Colonic mucosa (tissue), 4 donors: ENCODE measurements at regions not wholly inside any gene's neighbourhood (a gene's known extent, or its start where the extent isn't known, plus 50 kb on each side); places are given as distances from the start of the nearest gene placed in this dataset.
"Not testable (repeated sequence)": the region's sequence is repeated elsewhere in the genome, so short reads cannot be mapped to it uniquely, and the experiment has no call there.

Experiments used
- DNase-seq: peaks from one replicate; pipeline ENCODE4 v3.0.0-alpha.2; 2020
- H3K27ac ChIP-seq: fragments of 200-600 bp; one replicate; pipeline ENCODE4 v1.8.0; 2021
- H3K27me3 ChIP-seq: fragments of 200-600 bp; one replicate; pipeline ENCODE4 v1.8.0; 2021
- H3K36me3 ChIP-seq: fragments of 200-600 bp; one replicate; pipeline ENCODE4 v1.8.0; 2021
- H3K4me1 ChIP-seq: fragments of 200-600 bp; one replicate; pipeline ENCODE4 v1.8.0; 2021; ENCODE audit warnings: mild to moderate bottlenecking
- H3K4me3 ChIP-seq: fragments of 200-600 bp; one replicate; pipeline ENCODE4 v1.8.0; 2021
- H3K9ac ChIP-seq, 2 donors: one replicate each; pipeline ENCODE4 v1.7.0; 2013; ENCODE audit warnings: control low read depth in 2 of 2, low read depth in 2 of 2, low read length in 2 of 2
- H3K9me3 ChIP-seq: fragments of 200-600 bp; one replicate; pipeline ENCODE4 v1.8.0; 2021
- intact Hi-C: fragments of 100-400 bp; cut with DNase I; formaldehyde crosslinking; loops from one replicate; pipeline ENCODE4 v1.14.1; 2022
- TF ChIP-seq, protein P1 (sequence below): fragments of 200-600 bp; IDR thresholded peaks from one replicate; pipeline ENCODE4 v1.8.0; 2022; ENCODE audit warnings: antibody characterized with exemption, mild to moderate bottlenecking
- donor health status: healthy.
- donor health status: DM: no; HTN: no; CAD: no.
- donor health status: DM: no; HTN: no; CAD: no.

DNA sequence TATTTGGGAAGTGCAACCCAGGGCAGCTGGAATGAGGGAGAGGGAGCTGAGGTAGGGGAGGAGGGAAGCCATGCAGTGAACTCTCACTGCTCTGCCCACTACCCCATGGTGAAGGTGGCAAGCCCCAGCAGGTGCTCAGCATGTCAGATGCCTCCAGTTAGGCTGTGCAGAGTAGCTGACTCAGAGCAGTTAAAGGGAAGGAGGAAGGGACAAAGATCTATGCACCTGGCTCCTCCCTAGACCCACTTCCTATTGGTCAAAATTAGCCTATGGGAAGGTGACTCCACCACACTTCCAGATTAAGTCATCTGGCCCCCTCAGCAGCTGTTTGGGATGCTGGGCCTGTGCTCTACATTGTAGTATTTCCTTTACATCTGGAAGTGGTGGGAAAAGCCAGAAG lies 125.7 kb upstream of the MTPN start:
- H3K4me3 ChIP-seq, result no peak overlapping the region
- no peak for DNase-seq
- intact Hi-C loops, result no loop called here

DNA sequence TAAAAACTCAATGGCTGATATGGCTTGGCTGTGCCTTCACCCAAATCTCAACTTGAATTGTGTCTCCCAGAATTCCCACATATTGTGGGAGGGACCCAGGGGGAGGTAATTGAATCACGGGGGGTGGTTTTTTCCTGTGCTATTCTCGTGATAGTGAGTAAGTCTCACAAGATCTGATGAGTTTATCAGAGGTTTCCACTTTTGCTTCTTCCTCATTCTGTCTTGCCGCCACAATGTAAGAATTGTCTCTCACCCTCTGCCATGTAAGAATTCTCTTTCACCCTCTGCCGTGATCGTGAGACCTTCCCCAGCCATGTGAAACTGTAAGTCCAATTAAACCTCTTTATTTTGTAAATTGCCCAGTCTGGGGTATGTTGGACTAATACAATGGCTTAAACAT lies 115.6 kb upstream of the MTPN start:
- H3K9me3 ChIP-seq, H3K27ac ChIP-seq, H3K36me3 ChIP-seq, H3K27me3 ChIP-seq, DNase-seq, intact Hi-C loops, H3K4me1 ChIP-seq, H3K9ac ChIP-seq, H3K4me3 ChIP-seq: not testable (repeated sequence)

More for the DNA sequence above, 125.7 kb upstream of the MTPN start:
- TF ChIP-seq, protein P1, sequence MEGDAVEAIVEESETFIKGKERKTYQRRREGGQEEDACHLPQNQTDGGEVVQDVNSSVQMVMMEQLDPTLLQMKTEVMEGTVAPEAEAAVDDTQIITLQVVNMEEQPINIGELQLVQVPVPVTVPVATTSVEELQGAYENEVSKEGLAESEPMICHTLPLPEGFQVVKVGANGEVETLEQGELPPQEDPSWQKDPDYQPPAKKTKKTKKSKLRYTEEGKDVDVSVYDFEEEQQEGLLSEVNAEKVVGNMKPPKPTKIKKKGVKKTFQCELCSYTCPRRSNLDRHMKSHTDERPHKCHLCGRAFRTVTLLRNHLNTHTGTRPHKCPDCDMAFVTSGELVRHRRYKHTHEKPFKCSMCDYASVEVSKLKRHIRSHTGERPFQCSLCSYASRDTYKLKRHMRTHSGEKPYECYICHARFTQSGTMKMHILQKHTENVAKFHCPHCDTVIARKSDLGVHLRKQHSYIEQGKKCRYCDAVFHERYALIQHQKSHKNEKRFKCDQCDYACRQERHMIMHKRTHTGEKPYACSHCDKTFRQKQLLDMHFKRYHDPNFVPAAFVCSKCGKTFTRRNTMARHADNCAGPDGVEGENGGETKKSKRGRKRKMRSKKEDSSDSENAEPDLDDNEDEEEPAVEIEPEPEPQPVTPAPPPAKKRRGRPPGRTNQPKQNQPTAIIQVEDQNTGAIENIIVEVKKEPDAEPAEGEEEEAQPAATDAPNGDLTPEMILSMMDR, result no peak
- H3K4me1 ChIP-seq, result no peaks in the 10 kb centered on the region
- H3K27ac ChIP-seq, result no peak overlapping the region
- H3K9me3 ChIP-seq, result no peaks in the 10 kb centered on the region
- no peaks in the 10 kb centered on the region for H3K27me3 ChIP-seq
- no peaks in the 10 kb centered on the region for H3K36me3 ChIP-seq
- H3K9ac ChIP-seq, result no peak overlapping the region

DNA sequence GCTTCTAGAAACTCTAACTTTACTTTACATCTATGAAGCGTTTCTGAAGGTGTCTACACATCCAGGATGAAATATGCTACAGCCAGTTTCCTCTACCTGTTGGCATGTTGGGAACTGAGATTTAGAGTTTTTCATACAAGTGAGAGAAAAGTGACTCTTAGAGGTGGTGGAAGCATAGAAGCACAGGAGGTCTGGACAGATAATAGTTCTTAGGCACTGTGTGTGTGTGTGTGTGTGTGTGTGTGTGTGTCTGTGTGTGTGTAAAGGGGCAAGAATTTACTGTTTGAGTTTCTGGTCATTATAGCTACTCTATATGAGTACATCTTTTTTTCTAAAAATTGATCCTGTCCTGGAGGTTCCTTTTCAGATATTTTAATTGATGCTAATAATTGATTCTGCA lies 110.7 kb upstream of the MTPN start:
- Histone ChIP-seq H3K4me1 (no peaks in the 10 kb centered on the region), H3K27ac (no peak overlapping the region), H3K9ac (no peak overlapping the region), H3K9me3 (no peaks in the 10 kb centered on the region), H3K27me3 (no peaks in the 10 kb centered on the region), H3K36me3 (no peaks in the 10 kb centered on the region), H3K4me3 (no peak overlapping the region)
- TF ChIP-seq, protein P1, result no peak
- intact Hi-C loops, result no loop called here
- no peak for DNase-seq

DNA sequence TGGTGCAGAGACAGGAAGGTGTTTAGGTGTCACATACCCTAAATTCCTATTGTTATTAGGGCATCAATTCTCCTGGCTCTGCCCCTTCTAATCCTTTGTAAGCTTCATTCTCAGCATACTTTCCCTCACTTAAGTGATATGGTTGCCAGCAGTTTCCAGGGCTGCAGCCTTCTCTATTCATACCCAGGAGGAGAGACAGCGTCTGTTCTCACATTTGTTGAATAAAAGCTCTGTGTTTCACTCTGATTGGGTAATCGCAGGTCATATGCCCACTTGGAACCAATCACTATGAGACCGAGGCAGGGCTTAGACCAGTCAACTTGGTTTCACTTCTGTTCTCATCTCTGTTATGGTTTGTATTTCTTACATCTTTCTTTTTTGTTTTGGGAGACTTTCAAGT lies 109.6 kb upstream of the MTPN start:
- DNase-seq, result no peak
- intact Hi-C loops, result no loop called here
- no peak overlapping the region for H3K27ac ChIP-seq
- H3K9ac ChIP-seq, result no peak overlapping the region
- H3K9me3 ChIP-seq, result no peaks in the 10 kb centered on the region
- H3K4me1 ChIP-seq, result no peaks in the 10 kb centered on the region
- no peak overlapping the region for H3K4me3 ChIP-seq
- TF ChIP-seq, protein P1, result no peak
- H3K36me3 ChIP-seq, result no peaks in the 10 kb centered on the region
- no peaks in the 10 kb centered on the region for H3K27me3 ChIP-seq

DNA sequence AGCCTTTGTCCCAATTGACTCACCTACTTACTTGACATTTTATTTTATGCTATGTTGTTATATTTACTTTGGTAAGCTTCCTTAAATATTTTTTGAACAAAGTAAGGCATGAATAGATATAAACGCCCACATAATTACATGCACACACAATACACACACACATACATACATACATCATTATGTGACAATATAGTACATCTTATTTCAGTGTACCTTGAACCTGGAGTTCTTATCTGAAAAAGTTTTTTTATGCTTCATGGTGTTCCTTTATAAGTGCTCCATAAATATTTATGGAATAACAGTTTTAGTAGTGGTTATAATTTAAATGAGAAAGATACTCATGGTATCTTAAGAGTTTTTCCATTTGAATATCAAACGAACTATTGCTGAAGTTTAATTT lies 102.8 kb upstream of the MTPN start:
- no peaks in the 10 kb centered on the region for H3K4me1 ChIP-seq
- no peak overlapping the region for H3K4me3 ChIP-seq
- TF ChIP-seq, protein P1, result no peak
- H3K36me3 ChIP-seq, result no peaks in the 10 kb centered on the region
- H3K9ac ChIP-seq, result no peak overlapping the region
- intact Hi-C loops, result no loop called here
- no peak overlapping the region for H3K27ac ChIP-seq
- H3K9me3 ChIP-seq, result no peaks in the 10 kb centered on the region
- no peak for DNase-seq
- H3K27me3 ChIP-seq, result no peaks in the 10 kb centered on the region

DNA sequence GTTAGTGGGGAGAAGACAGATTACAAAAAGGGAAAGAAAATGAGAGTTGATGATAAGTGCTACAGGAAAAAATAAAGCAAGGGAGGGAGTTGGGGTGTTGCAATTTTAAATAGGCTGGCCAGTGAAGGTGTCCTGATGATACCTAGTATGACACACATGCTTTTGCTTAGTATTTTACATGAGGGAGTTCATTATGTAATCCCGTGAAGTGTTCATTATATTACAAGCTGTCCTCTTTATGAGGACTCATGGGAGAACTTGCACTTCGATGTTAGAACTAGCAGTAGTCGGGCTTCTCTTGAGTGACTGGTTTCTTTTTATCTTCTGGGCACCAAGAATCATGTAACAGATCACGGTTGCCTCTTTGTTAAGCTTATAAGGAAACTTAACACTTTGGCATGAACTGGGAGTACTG lies 102.3 kb upstream of the MTPN start:
- H3K4me1 ChIP-seq, result no peaks in the 10 kb centered on the region
- DNase-seq, result no peak
- intact Hi-C loops, result no loop called here
- H3K4me3 ChIP-seq, result no peak overlapping the region
- no peak overlapping the region for H3K27ac ChIP-seq
- no peak overlapping the region for H3K9ac ChIP-seq
- H3K27me3 ChIP-seq, result no peaks in the 10 kb centered on the region
- TF ChIP-seq, protein P1, result no peak
- H3K9me3 ChIP-seq, result no peaks in the 10 kb centered on the region
- H3K36me3 ChIP-seq, result no peaks in the 10 kb centered on the region
